Prostate gland (tissue), 2 donors: ENCODE measurements at regions not wholly inside any gene's neighbourhood (a gene's known extent, or its start where the extent isn't known, plus 50 kb on each side); places are given as distances from the start of the nearest gene placed in this dataset.

Experiments used
- DNase-seq: peaks from one replicate; pipeline ENCODE4 v3.0.0-alpha.2; 2019; ENCODE audit warnings: low spot score
- H3K27ac ChIP-seq, 2 donors: fragments of 200-600 bp; sonication (generic); 2 replicates each; pipeline ENCODE4 v1.5.1; 2017 to 2019
- H3K27me3 ChIP-seq: fragments of 200-600 bp; sonication (generic); replicated peaks from 2 replicates; pipeline ENCODE4 v1.5.1; 2019; ENCODE audit not compliant: insufficient read depth
- H3K36me3 ChIP-seq, 2 donors: fragments of 200-600 bp; sonication (generic); 1 replicate in 1 of 2; 2 replicates in 1 of 2; pipeline versions ENCODE4 v1.5.1 to v1.8.1; 2017 to 2019
- H3K4me1 ChIP-seq: fragments of 200-600 bp; sonication (generic); replicated peaks from 2 replicates; pipeline ENCODE4 v1.5.1; 2019
- H3K4me3 ChIP-seq, 2 donors: fragments of 200-600 bp; sonication (generic); 2 replicates each; pipeline ENCODE4 v1.5.1; 2017 to 2019
- H3K9me3 ChIP-seq: fragments of 200-600 bp; sonication (generic); 2 replicates; pipeline ENCODE4 v1.5.1; 2017
- POLR2A ChIP-seq: fragments of 450-650 bp; IDR thresholded peaks from one replicate; pipeline ENCODE4 v1.6.1; 2016; ENCODE audit warnings: antibody characterized with exemption, mild to moderate bottlenecking
- POLR2AphosphoS5 ChIP-seq: sonication (generic); formaldehyde crosslinking; IDR thresholded peaks from one replicate; pipeline ENCODE4 v1.6.1; 2017; ENCODE audit warnings: antibody characterized with exemption
- WGBS: methylation state at CpG from one replicate; pipeline ENCODE4 v1.1.5; 2018; 5-methylcytosine and 5-hydroxymethylcytosine counted together
- intact Hi-C: fragments of 100-400 bp; cut with DNase I; formaldehyde crosslinking; loops from one replicate; pipeline ENCODE4 v1.14.2; 2022
- TF ChIP-seq, protein P1 (sequence below), 4 experiments: fragments of 200-600 bp in 2 of 4; fragments of 450-650 bp in 2 of 4; sonication (generic) in 2 of 4; IDR thresholded peaks; 1 replicate in 3 of 4; 2 replicates in 1 of 4; pipeline ENCODE4 v1.5.1; 2016 to 2019; ENCODE audit warnings: antibody characterized with exemption in 4 of 4, mild to moderate bottlenecking in 2 of 4, moderate library complexity in 2 of 4

DNA sequence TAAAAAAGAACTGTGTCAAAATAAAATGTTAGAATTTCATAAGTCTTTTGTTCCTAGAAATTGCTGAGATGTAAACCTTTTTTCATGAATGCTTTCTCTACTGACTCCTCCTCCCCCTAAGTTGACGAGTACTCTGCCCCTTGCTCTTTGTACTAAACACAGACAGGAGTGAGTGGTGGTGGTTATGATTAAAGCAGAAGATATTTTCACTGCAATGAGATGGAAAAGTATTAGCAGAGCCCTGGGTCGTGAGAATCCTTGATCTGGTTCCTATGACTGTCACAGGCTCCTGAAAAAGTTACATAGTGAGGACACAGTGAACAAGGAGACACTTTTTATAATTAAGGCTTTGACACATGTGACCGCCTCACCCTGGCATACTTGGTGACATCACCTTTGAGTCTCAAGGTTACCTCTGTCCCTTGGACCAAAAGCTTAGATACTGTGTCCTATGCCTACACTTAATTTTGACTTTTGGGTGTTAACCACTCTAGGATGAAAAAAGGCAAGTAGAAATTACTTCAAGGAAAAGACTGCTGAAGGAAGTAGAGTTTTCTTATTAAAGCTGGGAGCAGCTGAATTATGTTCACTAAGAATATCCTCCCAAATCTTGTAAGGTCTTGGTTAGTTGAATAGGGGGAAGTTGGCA is 130.4 kb upstream of the LYSMD4 start:
- intact Hi-C loops: no loop called here
- Histone ChIP-seq H3K27me3 (no peaks in the 10 kb centered on the region), H3K4me3 (no peak overlapping the region), H3K9me3 (no peaks in the 10 kb centered on the region), H3K36me3 (no peaks in the 10 kb centered on the region), H3K27ac (no peak overlapping the region), H3K4me1 (no peaks in the 10 kb centered on the region)
- TF ChIP-seq, protein P1, sequence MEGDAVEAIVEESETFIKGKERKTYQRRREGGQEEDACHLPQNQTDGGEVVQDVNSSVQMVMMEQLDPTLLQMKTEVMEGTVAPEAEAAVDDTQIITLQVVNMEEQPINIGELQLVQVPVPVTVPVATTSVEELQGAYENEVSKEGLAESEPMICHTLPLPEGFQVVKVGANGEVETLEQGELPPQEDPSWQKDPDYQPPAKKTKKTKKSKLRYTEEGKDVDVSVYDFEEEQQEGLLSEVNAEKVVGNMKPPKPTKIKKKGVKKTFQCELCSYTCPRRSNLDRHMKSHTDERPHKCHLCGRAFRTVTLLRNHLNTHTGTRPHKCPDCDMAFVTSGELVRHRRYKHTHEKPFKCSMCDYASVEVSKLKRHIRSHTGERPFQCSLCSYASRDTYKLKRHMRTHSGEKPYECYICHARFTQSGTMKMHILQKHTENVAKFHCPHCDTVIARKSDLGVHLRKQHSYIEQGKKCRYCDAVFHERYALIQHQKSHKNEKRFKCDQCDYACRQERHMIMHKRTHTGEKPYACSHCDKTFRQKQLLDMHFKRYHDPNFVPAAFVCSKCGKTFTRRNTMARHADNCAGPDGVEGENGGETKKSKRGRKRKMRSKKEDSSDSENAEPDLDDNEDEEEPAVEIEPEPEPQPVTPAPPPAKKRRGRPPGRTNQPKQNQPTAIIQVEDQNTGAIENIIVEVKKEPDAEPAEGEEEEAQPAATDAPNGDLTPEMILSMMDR (IDR thresholded peaks at IDR 0.05): no peak
- TF ChIP-seq POLR2AphosphoS5: no peak
- 88% methylated on average over 3 of the region's 3 CpGs for WGBS
- DNase-seq: no peak

DNA sequence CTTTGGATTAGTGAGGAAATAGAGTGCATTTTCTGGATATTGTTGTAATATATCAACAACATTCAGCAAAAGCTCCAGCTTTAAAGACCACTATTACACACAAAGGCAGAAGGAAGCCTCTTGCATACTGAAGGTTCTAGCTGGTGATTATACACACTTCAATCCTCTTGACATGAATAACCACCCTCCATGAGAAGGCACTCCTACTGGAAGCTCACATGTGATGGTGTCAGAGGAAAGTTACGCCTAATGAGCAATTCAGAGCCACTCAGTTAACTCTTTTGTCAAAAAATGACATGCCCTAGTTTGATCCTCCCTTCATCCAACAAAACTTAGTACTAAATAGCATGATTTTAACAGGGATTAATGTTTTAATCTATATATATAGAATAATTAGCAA is 124.6 kb upstream of the LYSMD4 start:
- H3K36me3 ChIP-seq: no peaks in the 10 kb centered on the region
- H3K27ac ChIP-seq: no peak overlapping the region
- WGBS: 80% methylated on average over 1 of the region's 1 CpG
- no peaks in the 10 kb centered on the region for H3K9me3 ChIP-seq
- no peaks in the 10 kb centered on the region for H3K4me1 ChIP-seq
- no peak overlapping the region for H3K4me3 ChIP-seq
- no peak for TF ChIP-seq POLR2AphosphoS5
- no peak for TF ChIP-seq POLR2A
- TF ChIP-seq, protein P1 (IDR thresholded peaks at IDR 0.05): no peak
- DNase-seq: no peak
- no peaks in the 10 kb centered on the region for H3K27me3 ChIP-seq
- intact Hi-C loops: no loop called here

DNA sequence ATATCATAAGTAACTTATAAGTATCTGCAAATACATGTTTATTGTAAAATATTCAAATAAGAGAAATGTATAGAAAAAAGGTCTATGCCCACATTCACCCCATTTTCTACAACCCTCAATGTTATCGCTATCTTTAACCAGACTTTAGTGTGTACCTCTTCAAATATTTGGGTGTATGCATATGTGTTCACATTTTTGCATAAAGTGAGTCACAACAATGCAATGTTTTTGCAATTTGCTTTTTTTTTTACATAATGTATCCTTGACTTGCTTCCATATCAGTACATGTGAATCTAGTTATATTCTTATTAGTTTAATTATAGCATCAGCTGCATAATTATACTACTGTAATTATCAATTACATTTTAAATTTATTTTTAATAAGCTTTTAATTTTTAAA is 117.3 kb upstream of the LYSMD4 start:
- TF ChIP-seq POLR2A (no peak), POLR2AphosphoS5 (no peak)
- TF ChIP-seq, protein P1 (IDR thresholded peaks at IDR 0.05): no peak
- no peak overlapping the region for H3K4me3 ChIP-seq
- DNase-seq: no peak
- H3K27me3 ChIP-seq: no peaks in the 10 kb centered on the region
- no peaks in the 10 kb centered on the region for H3K4me1 ChIP-seq
- no peaks in the 10 kb centered on the region for H3K9me3 ChIP-seq
- H3K27ac ChIP-seq: no peak overlapping the region
- intact Hi-C loops: no loop called here
- H3K36me3 ChIP-seq: no peaks in the 10 kb centered on the region
- 100% methylated on average over 1 of the region's 1 CpG for WGBS

DNA sequence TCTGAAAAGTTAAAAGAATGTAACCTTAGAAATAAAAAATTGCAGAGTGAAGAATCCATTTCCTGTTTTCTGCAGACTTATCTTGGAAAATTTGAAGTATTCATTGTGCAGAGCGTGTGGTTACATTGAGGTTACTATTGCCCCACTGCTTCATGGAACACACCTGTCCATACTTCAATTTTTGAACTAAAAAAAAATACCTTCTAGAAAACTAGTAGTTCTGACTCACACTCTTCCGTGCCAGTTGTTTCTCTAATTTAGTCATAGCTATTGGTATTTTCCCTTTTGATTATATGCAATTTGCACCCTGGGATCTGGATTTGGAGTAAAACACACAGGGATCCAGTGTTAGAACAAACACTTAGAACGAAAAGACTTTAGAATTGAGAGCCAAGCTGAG is 111.8 kb upstream of the LYSMD4 start:
- Histone ChIP-seq H3K27me3 (no peaks in the 10 kb centered on the region), H3K27ac (no peak overlapping the region), H3K4me3 (no peak overlapping the region), H3K9me3 (no peaks in the 10 kb centered on the region), H3K36me3 (no peaks in the 10 kb centered on the region), H3K4me1 (no peaks in the 10 kb centered on the region)
- 80% methylated on average over 3 of the region's 3 CpGs for WGBS
- TF ChIP-seq POLR2A (no peak), POLR2AphosphoS5 (no peak)
- TF ChIP-seq, protein P1 (IDR thresholded peaks at IDR 0.05): no peak
- no peak for DNase-seq
- intact Hi-C loops: no loop called here

DNA sequence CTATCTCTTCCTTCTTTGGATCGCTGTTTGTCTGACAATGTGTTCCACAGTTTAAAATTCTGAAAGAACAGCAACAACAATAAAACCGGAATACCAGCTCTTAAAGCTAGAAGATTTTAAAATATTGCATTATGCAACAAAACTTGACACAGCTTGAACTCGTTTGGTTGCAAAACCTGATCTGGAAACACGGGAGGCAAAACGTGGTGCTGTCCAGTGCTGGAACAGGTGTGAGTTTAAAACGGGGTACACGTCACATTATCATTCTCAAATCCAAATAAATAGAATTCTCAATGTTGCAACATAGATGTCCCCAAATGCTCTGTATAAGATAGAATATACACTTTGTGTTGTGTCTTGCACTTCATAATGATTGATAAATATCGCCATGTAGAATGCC is 110.9 kb upstream of the LYSMD4 start:
- Histone ChIP-seq H3K27ac (no peak overlapping the region), H3K36me3 (no peaks in the 10 kb centered on the region), H3K9me3 (no peaks in the 10 kb centered on the region), H3K4me1 (no peaks in the 10 kb centered on the region), H3K27me3 (no peaks in the 10 kb centered on the region), H3K4me3 (no peak overlapping the region)
- TF ChIP-seq POLR2AphosphoS5: no peak
- TF ChIP-seq POLR2A: no peak
- TF ChIP-seq, protein P1 (IDR thresholded peaks at IDR 0.05): no peak
- intact Hi-C loops: no loop called here
- DNase-seq: no peak
- 49% methylated on average over 8 of the region's 8 CpGs for WGBS
